ES-I3 (cell line): ENCODE measurements at regions not wholly inside any gene's neighbourhood (a gene's known extent, or its start where the extent isn't known, plus 50 kb on each side); places are given as distances from the start of the nearest gene placed in this dataset.

ENCODE experiments used
- H3K36me3 ChIP-seq: 2 replicates; pipeline ENCODE4 v1.6.1; 2013; ENCODE audit warnings: mild to moderate bottlenecking, low read length, control low read depth, moderate library complexity; ENCODE audit not compliant: insufficient read depth
- H3K4me1 ChIP-seq: 2 replicates; pipeline ENCODE4 v1.6.1; 2013; ENCODE audit warnings: mild to moderate bottlenecking, control low read depth, low read length; ENCODE audit not compliant: insufficient read depth
- H3K9ac ChIP-seq: 2 replicates; pipeline ENCODE4 v1.6.1; 2013; ENCODE audit warnings: low read depth, mild to moderate bottlenecking, low read length, moderate library complexity
- H3K9me3 ChIP-seq: 2 replicates; pipeline ENCODE4 v1.6.1; 2013; ENCODE audit warnings: mild to moderate bottlenecking, low read length, moderate library complexity; ENCODE audit not compliant: control insufficient read depth, insufficient read depth

- H3K9me3 ChIP-seq = no peaks in the 10 kb centered on the region
- peaks cover 13% of the 10 kb centered on the region; the same call in 1 of the 2 replicates for H3K4me1 ChIP-seq
- no peaks in the 10 kb centered on the region for H3K36me3 ChIP-seq
Observed at GRCh38 chr10:90344226-90344625, 513.6 kb downstream of the HTR7 start.

GRCh38 chr10:90347239-90347638 is 510.6 kb downstream of the HTR7 start:
- H3K36me3 ChIP-seq = no peaks in the 10 kb centered on the region
- H3K9ac ChIP-seq = no peak overlapping the region
- no peaks in the 10 kb centered on the region for H3K9me3 ChIP-seq

More at GRCh38 chr10:90344226-90344625, 513.6 kb downstream of the HTR7 start:
- H3K9ac ChIP-seq = no peak overlapping the region

GRCh38 chr10:90350122-90350521 is 507.7 kb downstream of the HTR7 start:
- no peaks in the 10 kb centered on the region for H3K36me3 ChIP-seq
- peaks cover 6% of the 10 kb centered on the region; the same call in 1 of the 2 replicates for H3K4me1 ChIP-seq
- no peak overlapping the region for H3K9ac ChIP-seq
- H3K9me3 ChIP-seq = no peaks in the 10 kb centered on the region

More at GRCh38 chr10:90347239-90347638, 510.6 kb downstream of the HTR7 start:
- H3K4me1 ChIP-seq = peaks cover 13% of the 10 kb centered on the region; the same call in 1 of the 2 replicates

GRCh38 chr10:90352288-90352687 is 505.6 kb downstream of the HTR7 start:
- H3K4me1 ChIP-seq = peaks cover under 1% of the 10 kb centered on the region; the same call in 1 of the 2 replicates
- H3K9me3 ChIP-seq = no peaks in the 10 kb centered on the region
- H3K36me3 ChIP-seq = no peaks in the 10 kb centered on the region
- no peak overlapping the region for H3K9ac ChIP-seq

GRCh38 chr10:90354914-90355313 is 502.9 kb downstream of the HTR7 start:
- Histone ChIP-seq H3K9me3 (no peaks in the 10 kb centered on the region), H3K36me3 (no peaks in the 10 kb centered on the region), H3K9ac (no peak overlapping the region), H3K4me1 (no peaks in the 10 kb centered on the region)

- no peaks in the 10 kb centered on the region for H3K9me3 ChIP-seq
- H3K4me1 ChIP-seq = peaks cover 3% of the 10 kb centered on the region
- H3K9ac ChIP-seq = no peak overlapping the region
- no peaks in the 10 kb centered on the region for H3K36me3 ChIP-seq
Observed at GRCh38 chr10:90363799-90364483, 493.9 kb downstream of the HTR7 start.

GRCh38 chr10:90372451-90372850 is 485.4 kb downstream of the HTR7 start:
- no peak overlapping the region for H3K9ac ChIP-seq
- H3K36me3 ChIP-seq = no peaks in the 10 kb centered on the region

GRCh38 chr10:90373911-90374310 is 483.9 kb downstream of the HTR7 start:
- Histone ChIP-seq H3K36me3 (no peaks in the 10 kb centered on the region), H3K9ac (no peak overlapping the region), H3K9me3 (no peaks in the 10 kb centered on the region), H3K4me1 (no peaks in the 10 kb centered on the region)

More at GRCh38 chr10:90372451-90372850, 485.4 kb downstream of the HTR7 start:
- Histone ChIP-seq H3K9me3 (no peaks in the 10 kb centered on the region), H3K4me1 (no peaks in the 10 kb centered on the region)

GRCh38 chr10:90378524-90379076 is 479.2 kb downstream of the HTR7 start:
- H3K9me3 ChIP-seq = no peaks in the 10 kb centered on the region
- no peaks in the 10 kb centered on the region for H3K36me3 ChIP-seq
- H3K4me1 ChIP-seq = peaks cover 5% of the 10 kb centered on the region; the same call in 1 of the 2 replicates
- no peak overlapping the region for H3K9ac ChIP-seq

GRCh38 chr10:90381468-90381867 is 476.4 kb downstream of the HTR7 start:
- no peak overlapping the region for H3K9ac ChIP-seq
- no peaks in the 10 kb centered on the region for H3K9me3 ChIP-seq
- peaks cover 11% of the 10 kb centered on the region; the same call in 1 of the 2 replicates for H3K4me1 ChIP-seq
- no peaks in the 10 kb centered on the region for H3K36me3 ChIP-seq

GRCh38 chr10:90389876-90390275 is 468.0 kb downstream of the HTR7 start:
- H3K4me1 ChIP-seq = peaks cover 18% of the 10 kb centered on the region
- H3K36me3 ChIP-seq = no peaks in the 10 kb centered on the region
- no peak overlapping the region for H3K9ac ChIP-seq
- H3K9me3 ChIP-seq = no peaks in the 10 kb centered on the region

GRCh38 chr10:90394311-90394710 is 463.5 kb downstream of the HTR7 start:
- no peak overlapping the region for H3K9ac ChIP-seq
- H3K36me3 ChIP-seq = no peaks in the 10 kb centered on the region
- H3K4me1 ChIP-seq = peaks cover 18% of the 10 kb centered on the region
- no peaks in the 10 kb centered on the region for H3K9me3 ChIP-seq

GRCh38 chr10:90396721-90397120 is 461.1 kb downstream of the HTR7 start:
- no peaks in the 10 kb centered on the region for H3K36me3 ChIP-seq
- peaks cover 18% of the 10 kb centered on the region for H3K4me1 ChIP-seq
- no peak overlapping the region for H3K9ac ChIP-seq
- no peaks in the 10 kb centered on the region for H3K9me3 ChIP-seq

- Histone ChIP-seq H3K9ac (no peak overlapping the region), H3K9me3 (no peaks in the 10 kb centered on the region), H3K36me3 (no peaks in the 10 kb centered on the region), H3K4me1 (peaks cover 14% of the 10 kb centered on the region)
Observed at GRCh38 chr10:90398566-90398965, 459.3 kb downstream of the HTR7 start.

- Histone ChIP-seq H3K4me1 (peaks cover 3% of the 10 kb centered on the region; the same call in 1 of the 2 replicates), H3K9ac (no peak overlapping the region), H3K9me3 (no peaks in the 10 kb centered on the region), H3K36me3 (no peaks in the 10 kb centered on the region)
Observed at GRCh38 chr10:90399782-90400181, 458.1 kb downstream of the HTR7 start.
